Left lung (tissue), 4 donors: ENCODE measurements at regions not wholly inside any gene's neighbourhood (a gene's known extent, or its start where the extent isn't known, plus 50 kb on each side); places are given as distances from the start of the nearest gene placed in this dataset.

Source experiments
- ATAC-seq: fragments of 200-7000 bp; cut with Tn5 transposase; one replicate; pipeline ENCODE4 v1.9.1; 2020; ENCODE audit warnings: moderate library complexity
- DNase-seq, 4 donors: peaks; one replicate each; pipeline ENCODE4 v3.0.0-alpha.2; 2013 to 2020
- H3K27ac ChIP-seq, 2 donors: fragments of 200-600 bp; sonication (generic) in 1 of 2; one replicate each; pipeline versions ENCODE4 v1.5.0 to v1.8.0; 2020 to 2021
- H3K27me3 ChIP-seq, 2 donors: fragments of 200-600 bp; sonication (generic) in 1 of 2; one replicate each; pipeline versions ENCODE4 v1.5.0 to v1.8.0; 2020 to 2021
- H3K36me3 ChIP-seq, 2 donors: fragments of 200-600 bp; sonication (generic) in 1 of 2; one replicate each; pipeline versions ENCODE4 v1.5.0 to v1.8.0; 2020 to 2021
- H3K4me1 ChIP-seq, 2 donors: fragments of 200-600 bp; one replicate each; pipeline ENCODE4 v1.8.0; 2021
- H3K4me3 ChIP-seq, 2 donors: fragments of 200-600 bp; sonication (generic) in 1 of 2; one replicate each; pipeline versions ENCODE4 v1.5.0 to v1.8.0; 2020 to 2021; ENCODE audit warnings: mild to moderate bottlenecking in 1 of 2
- H3K9me3 ChIP-seq, 2 donors: fragments of 200-600 bp; sonication (generic) in 1 of 2; one replicate each; pipeline versions ENCODE4 v1.5.0 to v1.8.0; 2020 to 2021
- intact Hi-C, 2 donors: fragments of 100-400 bp; cut with DNase I; formaldehyde crosslinking; loops; one replicate each; pipeline versions ENCODE4 v1.11.2 to v1.14.2; 2022
- TF ChIP-seq, protein P1 (sequence below), 2 donors: fragments of 200-600 bp; sonication (generic) in 1 of 2; IDR thresholded peaks; one replicate each; pipeline versions ENCODE4 v1.5.0 to v1.8.0; 2021; ENCODE audit warnings: antibody characterized with exemption in 2 of 2
- donor health status: DM: no; HTN: yes; CAD: no.
- donor health status: DM: no; HTN: no; CAD: no.

DNA sequence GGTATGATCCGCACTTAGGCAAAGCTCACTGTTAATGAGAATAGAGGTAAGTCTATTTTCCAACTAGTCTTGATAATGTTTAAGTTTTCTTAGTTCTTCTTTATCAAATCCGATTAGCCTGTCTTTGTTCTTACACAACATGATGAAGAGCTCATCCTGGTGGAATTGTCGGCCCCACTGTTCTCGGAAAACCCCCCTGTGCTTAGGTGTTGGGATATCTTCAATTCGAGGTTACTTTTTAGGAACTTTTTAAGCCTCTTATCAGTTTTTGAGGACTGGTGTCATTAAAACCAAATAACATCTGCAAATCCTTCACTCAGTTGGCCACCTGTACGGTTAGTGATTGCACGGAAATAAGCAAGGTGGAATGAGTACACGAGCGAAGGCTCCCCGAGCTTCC is 60.7 kb upstream of the KIF26B start:
- intact Hi-C loops: no loop called here
- no peak overlapping the region for H3K4me3 ChIP-seq
- TF ChIP-seq, protein P1, sequence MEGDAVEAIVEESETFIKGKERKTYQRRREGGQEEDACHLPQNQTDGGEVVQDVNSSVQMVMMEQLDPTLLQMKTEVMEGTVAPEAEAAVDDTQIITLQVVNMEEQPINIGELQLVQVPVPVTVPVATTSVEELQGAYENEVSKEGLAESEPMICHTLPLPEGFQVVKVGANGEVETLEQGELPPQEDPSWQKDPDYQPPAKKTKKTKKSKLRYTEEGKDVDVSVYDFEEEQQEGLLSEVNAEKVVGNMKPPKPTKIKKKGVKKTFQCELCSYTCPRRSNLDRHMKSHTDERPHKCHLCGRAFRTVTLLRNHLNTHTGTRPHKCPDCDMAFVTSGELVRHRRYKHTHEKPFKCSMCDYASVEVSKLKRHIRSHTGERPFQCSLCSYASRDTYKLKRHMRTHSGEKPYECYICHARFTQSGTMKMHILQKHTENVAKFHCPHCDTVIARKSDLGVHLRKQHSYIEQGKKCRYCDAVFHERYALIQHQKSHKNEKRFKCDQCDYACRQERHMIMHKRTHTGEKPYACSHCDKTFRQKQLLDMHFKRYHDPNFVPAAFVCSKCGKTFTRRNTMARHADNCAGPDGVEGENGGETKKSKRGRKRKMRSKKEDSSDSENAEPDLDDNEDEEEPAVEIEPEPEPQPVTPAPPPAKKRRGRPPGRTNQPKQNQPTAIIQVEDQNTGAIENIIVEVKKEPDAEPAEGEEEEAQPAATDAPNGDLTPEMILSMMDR (IDR thresholded peaks at IDR 0.05): no peak
- no peaks in the 10 kb centered on the region for H3K4me1 ChIP-seq
- DNase-seq (no peak), ATAC-seq (no peak)
- H3K36me3 ChIP-seq: peaks cover 0 to 6% of the 10 kb centered on the region in 2 donors
- H3K27me3 ChIP-seq: no peaks in the 10 kb centered on the region
- H3K27ac ChIP-seq: no peak overlapping the region
- H3K9me3 ChIP-seq: no peaks in the 10 kb centered on the region

DNA sequence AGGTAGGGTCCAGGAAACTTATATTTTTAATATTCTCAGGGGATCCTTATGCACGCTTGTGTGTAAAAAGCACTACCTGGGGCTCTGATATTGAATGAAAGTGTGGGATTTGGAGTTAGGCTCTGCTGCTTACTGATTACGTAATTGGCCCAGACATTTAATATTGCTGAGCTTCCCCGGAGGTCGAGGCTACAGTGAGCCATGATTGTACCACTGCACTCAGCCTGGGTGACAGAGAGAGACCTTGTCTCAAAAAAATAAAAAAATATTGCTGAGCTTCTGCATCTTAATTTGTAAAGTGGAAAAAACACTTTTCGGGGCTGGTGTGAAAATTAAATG is 62.2 kb upstream of the KIF26B start:
- TF ChIP-seq, protein P1 (IDR thresholded peaks at IDR 0.05): no peak
- DNase-seq (no peak), ATAC-seq (no peak)
- Histone ChIP-seq H3K27ac (peak overlapping the region in 1 of 2 donors; percentile 58), H3K9me3 (no peaks in the 10 kb centered on the region), H3K4me1 (no peaks in the 10 kb centered on the region), H3K27me3 (no peaks in the 10 kb centered on the region), H3K4me3 (no peak overlapping the region), H3K36me3 (peaks cover 0 to 6% of the 10 kb centered on the region in 2 donors)
- intact Hi-C loops: no loop called here

- intact Hi-C loops: no loop called here
- Histone ChIP-seq H3K4me3 (no peak overlapping the region), H3K9me3 (no peaks in the 10 kb centered on the region), H3K27ac (peak overlapping the region; percentile 30 to 58), H3K36me3 (peaks cover 0 to 6% of the 10 kb centered on the region in 2 donors), H3K27me3 (no peaks in the 10 kb centered on the region), H3K4me1 (no peaks in the 10 kb centered on the region)
- TF ChIP-seq, protein P1 (IDR thresholded peaks at IDR 0.05): no peak
- DNase-seq: peak in 2 of 4 donors; percentile 38 to 61
- ATAC-seq: peak; percentile 93
Observed at GRCh38 chr1:245091818-245092637, 62.8 kb upstream of the KIF26B start.

- Histone ChIP-seq H3K4me1 (no peaks in the 10 kb centered on the region), H3K27me3 (no peaks in the 10 kb centered on the region), H3K36me3 (peaks cover 0 to 6% of the 10 kb centered on the region in 2 donors), H3K27ac (peak overlapping the region in 1 of 2 donors; percentile 58), H3K9me3 (no peaks in the 10 kb centered on the region), H3K4me3 (no peak overlapping the region)
- no peak for ATAC-seq
- no peak for DNase-seq
- intact Hi-C loops: no loop called here
- TF ChIP-seq, protein P1 (IDR thresholded peaks at IDR 0.05): no peak
Observed at GRCh38 chr1:245091171-245091621, 63.6 kb upstream of the KIF26B start.

GRCh38 chr1:245090491-245091090 is 64.2 kb upstream of the KIF26B start:
- TF ChIP-seq, protein P1 (IDR thresholded peaks at IDR 0.05): no peak
- DNase-seq: no peak
- Histone ChIP-seq H3K27ac (no peak overlapping the region), H3K27me3 (no peaks in the 10 kb centered on the region), H3K4me1 (peaks cover 0 to 3% of the 10 kb centered on the region in 2 donors), H3K9me3 (no peaks in the 10 kb centered on the region), H3K36me3 (peaks cover 0 to 6% of the 10 kb centered on the region in 2 donors), H3K4me3 (no peak overlapping the region)
- intact Hi-C loops: no loop called here
- ATAC-seq: no peak
